ES-I3 (cell line): ENCODE measurements at regions not wholly inside any gene's neighbourhood (a gene's known extent, or its start where the extent isn't known, plus 50 kb on each side); places are given as distances from the start of the nearest gene placed in this dataset.

Experiments
- H3K36me3 ChIP-seq: 2 replicates; pipeline ENCODE4 v1.6.1; 2013; ENCODE audit warnings: mild to moderate bottlenecking, low read length, control low read depth, moderate library complexity; ENCODE audit not compliant: insufficient read depth
- H3K4me1 ChIP-seq: 2 replicates; pipeline ENCODE4 v1.6.1; 2013; ENCODE audit warnings: mild to moderate bottlenecking, control low read depth, low read length; ENCODE audit not compliant: insufficient read depth
- H3K9ac ChIP-seq: 2 replicates; pipeline ENCODE4 v1.6.1; 2013; ENCODE audit warnings: low read depth, mild to moderate bottlenecking, low read length, moderate library complexity
- H3K9me3 ChIP-seq: 2 replicates; pipeline ENCODE4 v1.6.1; 2013; ENCODE audit warnings: mild to moderate bottlenecking, low read length, moderate library complexity; ENCODE audit not compliant: control insufficient read depth, insufficient read depth

DNA sequence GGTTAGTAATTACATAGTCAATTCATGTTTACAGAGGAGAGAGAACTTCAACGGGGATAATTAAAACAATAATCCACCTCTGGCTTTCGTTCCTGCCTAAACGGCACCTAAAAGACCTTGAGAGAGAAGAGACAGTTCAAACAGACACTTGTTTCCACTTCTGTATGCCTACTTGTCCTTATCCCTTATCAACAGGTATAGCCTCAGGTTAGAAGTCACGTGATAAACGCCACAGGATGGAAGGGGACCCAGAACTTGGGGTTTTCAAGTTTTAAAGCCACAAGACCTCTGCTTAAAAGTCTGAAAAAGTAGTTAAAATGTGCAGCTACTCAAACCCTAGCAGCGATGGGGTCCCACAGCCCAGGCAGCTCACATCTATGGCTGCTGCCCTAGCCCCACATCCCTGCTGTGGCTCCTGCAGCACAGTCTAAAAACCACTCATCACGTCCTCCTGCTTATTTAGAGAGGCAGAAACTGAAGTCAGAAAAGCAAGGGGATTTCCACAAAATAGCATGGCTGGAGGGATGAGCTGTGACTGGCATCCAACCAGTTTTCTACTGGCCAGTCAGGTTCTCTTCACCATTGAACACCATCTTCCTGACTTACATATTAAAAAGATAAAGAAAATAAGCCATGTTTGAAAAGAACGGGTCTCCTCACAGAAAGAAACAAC, 51.2 kb upstream of the SEC16B start:
- Histone ChIP-seq H3K9me3 (peaks cover 9% of the 10 kb centered on the region), H3K9ac (no peak overlapping the region), H3K4me1 (no peaks in the 10 kb centered on the region), H3K36me3 (no peaks in the 10 kb centered on the region)

DNA sequence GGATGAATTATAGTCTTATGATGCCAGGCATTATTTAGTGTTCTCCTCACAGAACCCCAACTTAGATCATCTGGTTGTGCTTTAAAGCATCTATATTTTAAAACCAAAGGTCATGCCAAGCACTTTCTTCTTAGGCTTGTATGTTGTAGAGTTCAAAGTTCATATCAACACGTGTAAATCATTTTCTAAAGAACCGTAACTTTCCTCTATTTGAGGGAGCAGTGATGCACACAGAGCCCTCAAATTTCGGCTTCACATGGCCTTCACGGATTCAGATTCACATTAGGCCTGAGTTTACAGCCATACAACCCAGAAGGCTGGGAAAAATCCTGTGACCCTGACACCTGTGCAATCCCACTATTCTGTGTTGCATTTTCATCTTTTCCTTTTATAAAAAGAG, 52.1 kb upstream of the SEC16B start:
- peaks cover 7% of the 10 kb centered on the region for H3K9me3 ChIP-seq
- H3K36me3 ChIP-seq: no peaks in the 10 kb centered on the region
- no peak overlapping the region for H3K9ac ChIP-seq
- no peaks in the 10 kb centered on the region for H3K4me1 ChIP-seq

DNA sequence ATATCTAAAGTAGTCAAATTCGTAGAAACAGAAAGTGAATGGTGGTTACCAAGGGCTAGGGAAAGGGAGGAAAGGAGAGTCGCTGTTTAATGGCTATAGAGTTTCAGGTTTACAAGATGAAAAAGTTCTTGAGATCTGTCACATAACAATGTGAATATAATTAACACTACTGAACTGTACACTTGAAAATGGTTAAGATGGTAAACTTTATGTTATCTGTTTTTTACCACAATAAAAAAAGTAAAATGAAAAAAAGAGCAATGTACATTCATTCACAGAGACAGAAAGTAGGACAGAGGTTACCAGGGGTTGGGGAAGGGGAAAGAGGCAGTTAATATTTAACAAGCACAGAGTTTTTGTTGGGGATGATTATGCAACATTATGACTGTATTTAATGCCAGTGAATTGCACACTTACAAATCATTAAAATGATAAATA, 53.3 kb upstream of the SEC16B start:
- Histone ChIP-seq H3K9me3 (no peaks in the 10 kb centered on the region; the same call in 1 of the 2 replicates), H3K36me3 (no peaks in the 10 kb centered on the region), H3K9ac (no peak overlapping the region), H3K4me1 (no peaks in the 10 kb centered on the region)

DNA sequence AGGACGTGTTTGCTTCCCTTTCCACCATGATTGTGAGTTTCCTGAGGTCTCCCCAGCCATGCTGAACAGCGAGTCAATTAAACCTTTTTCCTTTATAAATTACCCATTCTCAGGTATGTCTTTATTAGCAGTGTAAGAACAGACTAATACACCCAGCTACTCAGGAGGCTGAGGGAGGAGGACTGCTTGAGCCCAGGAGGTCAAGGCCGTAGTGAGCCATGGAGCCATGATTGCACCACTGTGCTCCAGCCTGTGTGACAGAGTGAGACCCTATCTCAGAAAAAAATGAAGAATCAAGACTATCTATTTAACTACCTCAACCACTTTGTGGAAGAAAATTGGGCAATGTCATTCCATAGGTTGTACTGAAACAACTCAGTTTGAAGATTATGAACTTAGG, 54.6 kb upstream of the SEC16B start:
- no peaks in the 10 kb centered on the region for H3K4me1 ChIP-seq
- H3K9ac ChIP-seq: no peak overlapping the region
- H3K9me3 ChIP-seq: no peaks in the 10 kb centered on the region
- no peaks in the 10 kb centered on the region for H3K36me3 ChIP-seq

DNA sequence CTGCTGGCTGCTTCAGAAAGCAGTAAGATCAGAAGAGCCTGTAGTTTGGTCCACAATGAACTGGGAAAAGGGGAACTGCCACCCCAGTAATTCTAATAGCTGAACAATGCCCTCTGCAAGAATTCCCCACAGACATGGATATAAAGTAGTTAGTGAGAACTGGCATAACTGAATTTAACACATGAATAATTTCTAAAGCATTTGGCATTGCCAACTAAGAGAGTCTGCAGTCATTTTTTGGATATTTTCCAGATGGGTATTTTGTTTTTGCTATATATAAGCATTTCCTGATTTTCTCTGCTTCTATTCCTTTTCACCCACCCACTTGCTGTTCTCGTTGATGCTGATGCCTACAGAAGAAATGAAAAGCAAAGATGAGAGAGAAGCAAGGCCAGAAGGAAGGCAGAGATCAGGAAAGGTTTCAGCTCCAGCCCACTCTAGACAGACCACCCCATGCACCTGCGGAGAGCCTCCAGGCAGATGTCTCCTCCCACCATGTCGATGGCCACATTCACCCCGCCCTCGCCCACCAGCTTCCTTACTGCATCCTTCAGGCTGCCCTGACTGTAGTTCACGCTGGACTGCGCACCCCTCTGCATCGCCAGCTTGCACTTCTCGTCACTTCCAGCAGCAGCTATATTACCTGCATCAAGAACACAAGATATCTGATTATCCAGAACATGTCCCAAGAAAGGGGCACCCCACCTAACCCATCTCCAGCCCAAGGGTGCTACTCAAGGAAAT, 55.9 kb upstream of the SEC16B start:
- H3K9me3 ChIP-seq: no peaks in the 10 kb centered on the region
- H3K4me1 ChIP-seq: no peaks in the 10 kb centered on the region
- H3K9ac ChIP-seq: no peak overlapping the region
- no peaks in the 10 kb centered on the region for H3K36me3 ChIP-seq

DNA sequence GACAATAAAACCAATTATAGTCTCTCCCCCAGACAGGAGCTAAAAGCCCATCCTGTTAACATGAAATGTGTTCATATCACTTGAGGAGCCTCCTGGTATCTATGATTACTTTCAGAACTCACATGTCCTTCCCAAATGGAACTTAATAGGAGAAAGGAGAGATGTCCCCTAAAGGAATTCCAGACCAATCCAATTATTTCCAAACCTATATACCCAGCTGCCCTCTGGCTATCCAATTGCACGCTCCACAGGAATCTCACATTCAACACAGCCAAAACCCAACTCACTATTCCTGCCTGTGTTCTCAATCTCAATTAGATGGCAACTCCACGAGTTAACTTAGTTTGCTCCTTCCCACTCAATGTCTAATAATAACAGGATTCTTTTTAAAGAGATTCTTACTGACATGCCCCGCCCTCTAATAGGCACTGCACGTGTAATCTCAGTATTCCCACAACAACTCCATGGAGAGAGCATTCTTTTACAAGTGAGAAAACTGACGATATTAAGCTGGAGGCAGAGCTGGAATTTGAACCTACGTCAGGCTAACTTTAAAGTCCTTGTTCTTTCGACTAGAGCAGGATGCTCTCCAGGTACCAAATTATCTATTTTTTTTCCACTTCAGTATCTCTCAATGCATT, 59.1 kb upstream of the SEC16B start:
- H3K9me3 ChIP-seq: no peaks in the 10 kb centered on the region
- H3K4me1 ChIP-seq: peaks cover 8% of the 10 kb centered on the region; the same call in 1 of the 2 replicates
- H3K9ac ChIP-seq: no peak overlapping the region
- no peaks in the 10 kb centered on the region for H3K36me3 ChIP-seq

DNA sequence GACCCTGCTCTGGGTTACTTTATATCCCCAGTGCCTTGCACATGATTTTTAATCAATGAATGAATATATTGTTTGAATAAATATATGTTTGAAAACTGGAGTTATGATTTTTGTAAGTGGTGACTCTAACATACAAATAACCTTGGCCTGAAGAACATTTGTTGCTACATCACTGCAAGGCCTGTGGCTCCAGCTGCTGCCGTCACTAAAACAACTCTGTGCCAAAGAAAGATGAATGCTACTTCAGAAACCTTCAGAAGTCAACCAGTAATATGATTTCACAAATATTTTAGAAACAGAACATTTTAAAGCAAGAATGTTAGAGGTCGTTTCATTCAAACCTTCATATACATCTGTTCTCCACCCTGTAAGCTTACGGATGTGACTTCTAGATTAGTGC, 60.6 kb upstream of the SEC16B start:
- no peaks in the 10 kb centered on the region for H3K36me3 ChIP-seq
- H3K9ac ChIP-seq: no peak overlapping the region

DNA sequence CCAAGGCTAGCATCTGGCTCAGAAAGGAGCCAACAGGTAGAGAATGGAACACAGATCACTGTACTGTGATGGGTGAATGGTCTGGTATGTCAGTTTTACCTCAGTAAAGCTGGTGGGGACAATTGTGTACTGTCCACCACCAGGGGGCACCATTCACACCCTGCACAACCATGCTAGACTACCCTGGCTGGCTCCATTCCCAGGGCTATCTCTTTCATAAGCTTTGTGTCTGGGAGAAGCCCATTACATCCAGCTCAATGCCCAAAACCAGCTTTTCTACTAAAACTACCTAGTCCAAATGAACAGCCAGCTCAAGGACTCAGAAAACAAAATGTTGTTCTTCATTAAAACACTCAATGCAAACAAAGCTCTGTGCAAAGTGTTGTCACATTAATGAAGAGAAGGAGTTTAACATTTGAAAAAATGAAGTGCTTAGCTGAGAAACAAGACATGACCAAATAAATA, 62.0 kb upstream of the RASAL2 start:
- peaks cover 8% of the 10 kb centered on the region; the same call in 1 of the 2 replicates for H3K4me1 ChIP-seq
- no peaks in the 10 kb centered on the region for H3K9me3 ChIP-seq
- H3K36me3 ChIP-seq: no peaks in the 10 kb centered on the region
- H3K9ac ChIP-seq: no peak overlapping the region

More for the DNA sequence above, 60.6 kb upstream of the SEC16B start:
- Histone ChIP-seq H3K9me3 (no peaks in the 10 kb centered on the region), H3K4me1 (peaks cover 8% of the 10 kb centered on the region; the same call in 1 of the 2 replicates)

DNA sequence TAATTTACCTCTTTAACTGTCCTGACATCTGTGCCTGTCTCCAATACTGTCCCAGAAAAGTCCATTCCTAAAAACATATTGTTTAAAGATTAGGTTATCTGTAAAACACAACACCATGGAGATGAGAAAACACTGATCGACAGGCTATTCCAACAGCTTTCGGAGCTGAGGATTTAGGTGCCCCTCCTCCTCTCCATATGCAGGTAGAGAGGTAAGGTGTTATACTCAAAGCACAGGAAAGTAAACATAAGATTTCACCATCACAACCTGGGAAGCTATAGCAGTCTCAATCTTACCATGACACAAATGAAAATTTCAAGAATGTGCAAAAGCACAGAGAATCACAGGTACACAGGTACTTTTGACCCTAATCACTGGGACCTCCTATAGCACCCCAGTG, 60.9 kb upstream of the RASAL2 start:
- no peaks in the 10 kb centered on the region for H3K36me3 ChIP-seq
- no peaks in the 10 kb centered on the region for H3K9me3 ChIP-seq
- H3K4me1 ChIP-seq: peaks cover 8% of the 10 kb centered on the region; the same call in 1 of the 2 replicates
- H3K9ac ChIP-seq: no peak overlapping the region

DNA sequence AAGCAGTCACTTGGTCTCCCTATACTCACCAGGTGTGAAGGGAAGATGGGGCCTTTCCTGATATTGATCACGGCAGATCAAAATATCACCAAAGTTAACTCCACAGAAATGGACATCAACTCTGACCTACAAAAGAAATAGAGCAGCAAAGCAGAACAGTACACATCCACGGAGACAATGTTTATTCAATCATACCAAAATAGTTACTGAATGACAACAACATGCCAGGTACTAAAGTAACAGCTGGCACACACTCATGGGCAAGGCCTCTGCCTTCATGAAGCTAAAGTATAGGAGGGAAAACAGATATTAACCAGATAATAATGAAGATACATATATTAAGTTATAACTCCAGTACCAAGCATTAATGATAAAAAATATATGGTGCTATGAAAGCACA, 59.2 kb upstream of the RASAL2 start:
- no peak overlapping the region for H3K9ac ChIP-seq
- no peaks in the 10 kb centered on the region for H3K9me3 ChIP-seq

DNA sequence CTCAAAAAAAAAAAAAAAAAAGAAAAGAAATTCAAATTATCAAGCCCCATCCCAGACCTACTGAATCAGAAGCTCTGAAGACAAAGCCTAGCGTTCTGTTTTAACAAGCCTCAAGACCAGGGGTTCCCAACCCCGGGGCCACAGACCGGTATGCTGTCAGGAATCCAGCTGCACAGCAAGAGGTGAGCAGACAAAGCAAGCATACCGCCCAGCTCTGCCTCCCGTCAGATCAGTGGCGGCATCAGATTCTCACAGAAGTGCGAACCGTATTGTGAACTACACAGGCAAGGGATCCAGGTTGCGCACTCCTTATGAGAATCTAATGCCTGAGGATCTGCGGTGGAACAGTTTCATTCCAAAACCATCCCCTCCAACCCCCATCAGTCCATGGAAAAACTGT, 57.8 kb upstream of the RASAL2 start:
- Histone ChIP-seq H3K4me1 (peaks cover 8% of the 10 kb centered on the region; the same call in 1 of the 2 replicates), H3K9me3 (no peaks in the 10 kb centered on the region), H3K36me3 (no peaks in the 10 kb centered on the region), H3K9ac (no peak overlapping the region)

More for the DNA sequence above, 59.2 kb upstream of the RASAL2 start:
- no peaks in the 10 kb centered on the region for H3K36me3 ChIP-seq
- peaks cover 8% of the 10 kb centered on the region; the same call in 1 of the 2 replicates for H3K4me1 ChIP-seq

DNA sequence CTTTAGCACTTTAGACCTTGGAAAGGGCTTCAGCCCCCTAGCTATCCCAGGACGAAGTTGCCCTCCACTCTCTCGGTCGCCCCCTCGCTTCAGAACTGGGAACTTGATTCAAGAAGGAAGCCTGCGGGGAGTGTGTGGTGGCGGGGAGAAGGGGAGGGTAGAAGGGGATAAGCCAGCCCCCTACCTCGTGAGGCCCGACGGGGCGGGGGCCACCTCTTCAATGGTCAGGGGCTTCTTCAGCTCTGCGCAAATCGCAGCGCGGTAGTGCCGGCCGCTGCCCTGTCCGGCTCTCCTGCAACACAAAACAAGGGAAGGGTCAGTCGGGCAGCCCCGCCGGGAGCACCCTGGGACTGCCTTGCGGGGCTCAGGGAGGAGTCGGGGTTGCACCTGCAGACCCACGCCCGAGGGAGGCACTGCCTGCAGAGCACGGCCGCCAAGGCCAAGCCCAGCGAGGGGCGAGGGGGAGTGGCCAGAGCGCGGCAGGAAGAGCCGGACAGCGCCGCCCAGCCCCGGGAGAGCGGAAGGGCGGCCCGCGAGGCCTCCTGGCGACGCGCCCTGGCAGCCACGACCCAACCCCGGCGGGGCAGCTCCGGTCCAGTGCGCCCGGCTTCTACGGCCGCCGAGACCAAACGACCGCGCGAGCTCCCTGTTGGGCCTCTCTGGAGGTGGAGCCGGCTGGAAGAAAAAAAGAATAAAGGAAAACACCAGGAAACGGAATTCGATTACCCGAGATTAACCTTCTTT, 56.2 kb upstream of the RASAL2 start:
- H3K4me1 ChIP-seq: peaks cover 8% of the 10 kb centered on the region; the same call in 1 of the 2 replicates
- peak overlapping the region; percentile 75 for H3K9ac ChIP-seq
- H3K9me3 ChIP-seq: no peaks in the 10 kb centered on the region
- no peaks in the 10 kb centered on the region for H3K36me3 ChIP-seq

DNA sequence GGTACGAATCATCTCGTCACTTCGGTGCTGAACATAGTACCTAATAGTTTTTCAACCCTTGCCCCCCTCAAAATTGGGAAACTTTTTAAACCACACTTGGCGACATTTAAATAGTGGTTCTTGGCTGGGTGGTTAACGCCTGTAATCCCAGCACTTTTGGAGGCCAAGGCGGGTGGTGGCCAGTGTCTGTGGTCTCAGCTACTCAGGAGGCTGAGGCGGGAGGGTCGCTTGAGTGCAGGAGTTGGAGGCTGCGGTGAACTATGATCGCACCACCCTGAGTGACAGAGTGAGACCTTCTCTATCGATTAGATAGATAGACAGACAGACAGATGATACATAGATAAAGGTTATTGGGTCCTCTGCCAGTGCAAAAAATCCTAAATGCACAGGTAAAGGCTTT, 55.5 kb upstream of the RASAL2 start:
- peak overlapping the region; percentile 75 for H3K9ac ChIP-seq
- no peaks in the 10 kb centered on the region for H3K36me3 ChIP-seq
- H3K4me1 ChIP-seq: peaks cover 1% of the 10 kb centered on the region; the same call in 1 of the 2 replicates
- no peaks in the 10 kb centered on the region; the same call in 1 of the 2 replicates for H3K9me3 ChIP-seq

DNA sequence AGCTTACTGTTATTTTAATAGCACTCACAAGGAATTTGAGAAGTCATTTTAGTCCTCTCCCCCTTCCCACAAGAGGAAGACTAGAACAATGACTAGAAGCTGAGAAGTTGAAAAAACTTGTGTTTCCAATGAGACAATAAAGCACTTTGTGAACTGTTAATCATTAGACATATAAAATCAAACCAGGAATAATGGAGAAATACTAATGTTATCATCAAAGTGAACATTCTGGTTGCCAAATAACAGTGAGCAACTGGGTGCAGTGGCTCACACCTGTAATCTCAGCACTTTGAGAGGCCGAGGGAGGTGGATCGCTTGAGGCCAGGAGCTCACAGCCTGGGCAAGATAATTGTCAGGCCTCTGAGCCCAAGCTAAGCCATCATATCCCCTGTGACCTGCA, 54.0 kb upstream of the RASAL2 start:
- Histone ChIP-seq H3K9me3 (no peaks in the 10 kb centered on the region; the same call in 1 of the 2 replicates), H3K9ac (no peak overlapping the region), H3K4me1 (no peaks in the 10 kb centered on the region), H3K36me3 (no peaks in the 10 kb centered on the region)
